ENCODE measurements at regions not wholly inside any gene's neighbourhood (a gene's known extent, or its start where the extent isn't known, plus 50 kb on each side); places are given as distances from the start of the nearest gene placed in this dataset.

- Histone ChIP-seq H2AFZ (ENCODE audit: low read depth) (no peak overlapping the region), H4K20me1 (ENCODE audit: insufficient read depth) (no peaks in the 10 kb centered on the region), H3K36me3 (replicated peaks in 1 of 2; ENCODE audit: control insufficient read depth in 1 of 2, insufficient read depth in 2 of 2, low read length in 1 of 2) (no peaks in the 10 kb centered on the region), H3K4me3 (ENCODE audit: low read depth in 2 of 2, low read length in 1 of 2) (no peak overlapping the region), H3K9me3 (no peaks in the 10 kb centered on the region), H3K4me1 (ENCODE audit: control insufficient read depth in 1 of 2, insufficient read depth in 2 of 2, low read depth in 1 of 2, low read length in 1 of 2) (peaks cover 0 to 15% of the 10 kb centered on the region in 2 experiments; a peak in 2 of 4 replicates), H3K9me2 (no peaks in the 10 kb centered on the region), H3K27ac (ENCODE audit: low read depth in 2 of 2, low read length in 1 of 2) (peak overlapping the region in 1 of 2 experiments; percentile 86; a peak in 2 of 4 replicates), H3K9ac (no peak overlapping the region), H3K27me3 (ENCODE audit: insufficient read depth) (no peaks in the 10 kb centered on the region), H3F3A (replicated peaks; ENCODE audit: insufficient read depth) (no peaks in the 10 kb centered on the region), H3K4me2 (no peak overlapping the region), H3K79me2 (ENCODE audit: insufficient read depth) (no peaks in the 10 kb centered on the region)
- TF ChIP-seq GATA2 (CRISPR knock-in tag; IDR thresholded peaks at IDR 0.05) (peak; percentile 43; the same call in 1 of the 2 replicates), EP300 (IDR thresholded peaks at IDR 0.05; ENCODE audit: borderline replicate concordance in 1 of 2, low read depth in 1 of 2, low read length in 1 of 2) (peak in 1 of 2 experiments; percentile 59; a peak in 1 of 4 replicates), CHD2 (IDR thresholded peaks at IDR 0.05; ENCODE audit: low read length, partially characterized antibody) (peak; percentile 21), TEAD4 (IDR thresholded peaks at IDR 0.05; ENCODE audit: borderline replicate concordance, insufficient read depth) (no peak)
- DNase-seq, result peak; percentile 55
- POLR2A ChIA-PET, result interaction anchor here (1.0 to 1.6 kb wide), 2 partner anchors 31 to 54 kb away, joined by 3 to 4 read pairs; no protein-coding TSS in a partner anchor
- CTCF ChIA-PET, result interaction anchor here (0.8 to 8.6 kb wide), 26 partner anchors 10 to 327 kb away, joined by 3 to 260 read pairs (median 7); partner anchors contain the start of genes CDS2, PCNA and PROKR2
- WGBS (ENCODE audit: low lambda C conversion rate), result 27% methylated on average over 5 of the region's 5 CpGs
Measured at GRCh38 chr20:5447188-5447587, 130.4 kb upstream of the PROKR2 start.

GRCh38 chr20:5445611-5446010, 128.9 kb upstream of the PROKR2 start:
- no peaks in the 10 kb centered on the region for H3K79me2 ChIP-seq (ENCODE audit: insufficient read depth)
- H3K9me3 ChIP-seq, result no peaks in the 10 kb centered on the region
- no peaks in the 10 kb centered on the region for H3K9me2 ChIP-seq
- H3F3A ChIP-seq (replicated peaks; ENCODE audit: insufficient read depth), result no peaks in the 10 kb centered on the region
- no peak overlapping the region for H3K9ac ChIP-seq
- ChIA-PET POLR2A (no interaction called here), CTCF (interaction anchor here (0.8 to 8.6 kb wide), 9 partner anchors 14 to 253 kb away, joined by 3 to 260 read pairs (median 19); partner anchors contain the start of gene PROKR2)
- TF ChIP-seq RXRA (IDR thresholded peaks at IDR 0.05; ENCODE audit: borderline replicate concordance, low read depth), result no peak
- no peak for TF ChIP-seq TCF12 (IDR thresholded peaks at IDR 0.05)
- TF ChIP-seq POLR2AphosphoS5 (IDR thresholded peaks at IDR 0.05; ENCODE audit: low read depth, low read length), result no peak
- no peak for TF ChIP-seq RAD21 (IDR thresholded peaks at IDR 0.05; ENCODE audit: low read length)
- TF ChIP-seq FOSL2 (IDR thresholded peaks at IDR 0.05; ENCODE audit: borderline replicate concordance, low read depth), result no peak
- no peak for TF ChIP-seq EZH2phosphoT487 (IDR thresholded peaks at IDR 0.05; ENCODE audit: borderline replicate concordance, low read depth)
- no peak for TF ChIP-seq JUND (IDR thresholded peaks at IDR 0.05)
- TF ChIP-seq EP300 (IDR thresholded peaks at IDR 0.05; ENCODE audit: borderline replicate concordance in 1 of 2, low read depth in 1 of 2, low read length in 1 of 2), result no peak
- no peak for TF ChIP-seq SMC3 (IDR thresholded peaks at IDR 0.05; ENCODE audit: low read depth, low read length)
- TF ChIP-seq PBX3 (IDR thresholded peaks at IDR 0.05), result no peak
- TF ChIP-seq RCOR1 (IDR thresholded peaks at IDR 0.05; ENCODE audit: low read length), result no peak
- no peak for TF ChIP-seq FOXJ3 (CRISPR knock-in tag; IDR thresholded peaks at IDR 0.05)
- no peak for TF ChIP-seq CTCF (IDR thresholded peaks at IDR 0.05)
- H2AFZ ChIP-seq (ENCODE audit: low read depth), result no peak overlapping the region
- WGBS (ENCODE audit: low lambda C conversion rate), result 53% methylated on average over 6 of the region's 6 CpGs
- no peak overlapping the region for H3K4me2 ChIP-seq
- no peak overlapping the region for H3K27ac ChIP-seq (ENCODE audit: low read depth in 2 of 2, low read length in 1 of 2)
- no peaks in the 10 kb centered on the region for H3K36me3 ChIP-seq (replicated peaks in 1 of 2; ENCODE audit: control insufficient read depth in 1 of 2, insufficient read depth in 2 of 2, low read length in 1 of 2)
- peaks cover 0 to 17% of the 10 kb centered on the region in 2 experiments; a peak in 2 of 4 replicates for H3K4me1 ChIP-seq (ENCODE audit: control insufficient read depth in 1 of 2, insufficient read depth in 2 of 2, low read depth in 1 of 2, low read length in 1 of 2)
- DNase-seq, result no peak
- H3K4me3 ChIP-seq (ENCODE audit: low read depth in 2 of 2, low read length in 1 of 2), result no peak overlapping the region
- no peaks in the 10 kb centered on the region for H3K27me3 ChIP-seq (ENCODE audit: insufficient read depth)
- no peaks in the 10 kb centered on the region for H4K20me1 ChIP-seq (ENCODE audit: insufficient read depth)

All from SK-N-SH (cell line).